ENCODE measurements at regions not wholly inside any gene's neighbourhood (a gene's known extent, or its start where the extent isn't known, plus 50 kb on each side); places are given as distances from the start of the nearest gene placed in this dataset.

DNA sequence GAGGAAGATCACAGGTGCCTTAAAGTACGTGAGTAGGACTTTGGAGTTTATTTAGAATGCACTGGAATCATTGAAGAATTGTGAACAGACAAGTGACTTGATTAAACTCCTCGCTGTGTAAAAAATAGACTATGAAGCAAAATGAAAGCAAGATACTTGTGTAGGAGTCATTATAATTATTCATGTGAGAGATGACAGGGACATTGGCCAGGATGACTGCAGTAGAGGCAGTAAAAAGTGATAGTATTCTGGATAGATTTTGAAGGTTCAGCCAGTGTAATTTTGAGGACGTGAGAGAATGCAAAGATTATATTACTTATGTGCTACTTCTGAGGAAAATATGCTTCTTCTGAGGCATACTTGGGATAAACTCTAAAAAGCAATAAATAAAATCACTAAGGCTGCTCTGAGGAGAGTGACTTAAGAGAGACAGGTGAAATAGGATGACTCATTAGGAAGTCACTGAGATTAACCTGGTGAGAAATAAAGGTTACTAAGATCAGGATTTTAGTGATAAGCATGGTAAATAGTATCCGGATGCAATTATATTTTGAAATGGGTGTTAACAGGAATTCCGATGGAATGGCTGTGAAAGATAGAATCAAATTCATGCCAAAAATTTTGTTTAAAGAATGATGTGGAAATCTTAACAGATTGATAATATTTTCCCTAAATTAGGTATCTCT, 202.0 kb downstream of the CENPW start:
- H3K36me3 Mint-ChIP-seq: no peaks in the 10 kb centered on the region; the same call in 1 of the 2 replicates
- ATAC-seq (no peak), DNase-seq (ENCODE audit: low spot score) (no peak)
- no peak for TF ChIP-seq ZNF263 (CRISPR knock-in tag; IDR thresholded peaks at IDR 0.05; ENCODE audit: low read depth)
- TF ChIP-seq ZNF121 (CRISPR knock-in tag; IDR thresholded peaks at IDR 0.05): no peak
- TF ChIP-seq, protein P1, sequence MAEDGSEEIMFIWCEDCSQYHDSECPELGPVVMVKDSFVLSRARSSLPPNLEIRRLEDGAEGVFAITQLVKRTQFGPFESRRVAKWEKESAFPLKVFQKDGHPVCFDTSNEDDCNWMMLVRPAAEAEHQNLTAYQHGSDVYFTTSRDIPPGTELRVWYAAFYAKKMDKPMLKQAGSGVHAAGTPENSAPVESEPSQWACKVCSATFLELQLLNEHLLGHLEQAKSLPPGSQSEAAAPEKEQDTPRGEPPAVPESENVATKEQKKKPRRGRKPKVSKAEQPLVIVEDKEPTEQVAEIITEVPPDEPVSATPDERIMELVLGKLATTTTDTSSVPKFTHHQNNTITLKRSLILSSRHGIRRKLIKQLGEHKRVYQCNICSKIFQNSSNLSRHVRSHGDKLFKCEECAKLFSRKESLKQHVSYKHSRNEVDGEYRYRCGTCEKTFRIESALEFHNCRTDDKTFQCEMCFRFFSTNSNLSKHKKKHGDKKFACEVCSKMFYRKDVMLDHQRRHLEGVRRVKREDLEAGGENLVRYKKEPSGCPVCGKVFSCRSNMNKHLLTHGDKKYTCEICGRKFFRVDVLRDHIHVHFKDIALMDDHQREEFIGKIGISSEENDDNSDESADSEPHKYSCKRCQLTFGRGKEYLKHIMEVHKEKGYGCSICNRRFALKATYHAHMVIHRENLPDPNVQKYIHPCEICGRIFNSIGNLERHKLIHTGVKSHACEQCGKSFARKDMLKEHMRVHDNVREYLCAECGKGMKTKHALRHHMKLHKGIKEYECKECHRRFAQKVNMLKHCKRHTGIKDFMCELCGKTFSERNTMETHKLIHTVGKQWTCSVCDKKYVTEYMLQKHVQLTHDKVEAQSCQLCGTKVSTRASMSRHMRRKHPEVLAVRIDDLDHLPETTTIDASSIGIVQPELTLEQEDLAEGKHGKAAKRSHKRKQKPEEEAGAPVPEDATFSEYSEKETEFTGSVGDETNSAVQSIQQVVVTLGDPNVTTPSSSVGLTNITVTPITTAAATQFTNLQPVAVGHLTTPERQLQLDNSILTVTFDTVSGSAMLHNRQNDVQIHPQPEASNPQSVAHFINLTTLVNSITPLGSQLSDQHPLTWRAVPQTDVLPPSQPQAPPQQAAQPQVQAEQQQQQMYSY (CRISPR knock-in tag; IDR thresholded peaks at IDR 0.05): no peak
- TF ChIP-seq, protein P2, sequence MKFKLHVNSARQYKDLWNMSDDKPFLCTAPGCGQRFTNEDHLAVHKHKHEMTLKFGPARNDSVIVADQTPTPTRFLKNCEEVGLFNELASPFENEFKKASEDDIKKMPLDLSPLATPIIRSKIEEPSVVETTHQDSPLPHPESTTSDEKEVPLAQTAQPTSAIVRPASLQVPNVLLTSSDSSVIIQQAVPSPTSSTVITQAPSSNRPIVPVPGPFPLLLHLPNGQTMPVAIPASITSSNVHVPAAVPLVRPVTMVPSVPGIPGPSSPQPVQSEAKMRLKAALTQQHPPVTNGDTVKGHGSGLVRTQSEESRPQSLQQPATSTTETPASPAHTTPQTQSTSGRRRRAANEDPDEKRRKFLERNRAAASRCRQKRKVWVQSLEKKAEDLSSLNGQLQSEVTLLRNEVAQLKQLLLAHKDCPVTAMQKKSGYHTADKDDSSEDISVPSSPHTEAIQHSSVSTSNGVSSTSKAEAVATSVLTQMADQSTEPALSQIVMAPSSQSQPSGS (CRISPR knock-in tag; IDR thresholded peaks at IDR 0.05; ENCODE audit: borderline replicate concordance, low read depth): no peak
- no peak for TF ChIP-seq ESRRA (CRISPR knock-in tag; IDR thresholded peaks at IDR 0.05; ENCODE audit: borderline replicate concordance)
- TF ChIP-seq NFYB (CRISPR knock-in tag; conservative IDR thresholded peaks at IDR 0.05; ENCODE audit: low read depth): no peak
- no peak for TF ChIP-seq GABPB1 (CRISPR knock-in tag; IDR thresholded peaks at IDR 0.05)
- TF ChIP-seq, protein P3, sequence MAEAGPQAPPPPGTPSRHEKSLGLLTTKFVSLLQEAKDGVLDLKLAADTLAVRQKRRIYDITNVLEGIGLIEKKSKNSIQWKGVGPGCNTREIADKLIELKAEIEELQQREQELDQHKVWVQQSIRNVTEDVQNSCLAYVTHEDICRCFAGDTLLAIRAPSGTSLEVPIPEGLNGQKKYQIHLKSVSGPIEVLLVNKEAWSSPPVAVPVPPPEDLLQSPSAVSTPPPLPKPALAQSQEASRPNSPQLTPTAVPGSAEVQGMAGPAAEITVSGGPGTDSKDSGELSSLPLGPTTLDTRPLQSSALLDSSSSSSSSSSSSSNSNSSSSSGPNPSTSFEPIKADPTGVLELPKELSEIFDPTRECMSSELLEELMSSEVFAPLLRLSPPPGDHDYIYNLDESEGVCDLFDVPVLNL (CRISPR knock-in tag; IDR thresholded peaks at IDR 0.05; ENCODE audit: borderline replicate concordance, low read depth): no peak
- TF ChIP-seq, protein P4, sequence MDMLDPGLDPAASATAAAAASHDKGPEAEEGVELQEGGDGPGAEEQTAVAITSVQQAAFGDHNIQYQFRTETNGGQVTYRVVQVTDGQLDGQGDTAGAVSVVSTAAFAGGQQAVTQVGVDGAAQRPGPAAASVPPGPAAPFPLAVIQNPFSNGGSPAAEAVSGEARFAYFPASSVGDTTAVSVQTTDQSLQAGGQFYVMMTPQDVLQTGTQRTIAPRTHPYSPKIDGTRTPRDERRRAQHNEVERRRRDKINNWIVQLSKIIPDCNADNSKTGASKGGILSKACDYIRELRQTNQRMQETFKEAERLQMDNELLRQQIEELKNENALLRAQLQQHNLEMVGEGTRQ (CRISPR knock-in tag; IDR thresholded peaks at IDR 0.05): no peak
- no peak for TF ChIP-seq NR3C1 (CRISPR knock-in tag; conservative IDR thresholded peaks at IDR 0.05; ENCODE audit: low read depth)
- TF ChIP-seq ZNF423 (CRISPR knock-in tag; IDR thresholded peaks at IDR 0.05): no peak
- TF ChIP-seq RORB (CRISPR knock-in tag; IDR thresholded peaks at IDR 0.05): no peak
- no peak for TF ChIP-seq SOX15 (CRISPR knock-in tag; IDR thresholded peaks at IDR 0.05)
- no peak for TF ChIP-seq ATF1 (CRISPR knock-in tag; IDR thresholded peaks at IDR 0.05)
- no peak for TF ChIP-seq NR2C2 (CRISPR knock-in tag; IDR thresholded peaks at IDR 0.05)
- TF ChIP-seq CBFB (CRISPR knock-in tag; IDR thresholded peaks at IDR 0.05; ENCODE audit: low read depth): no peak
- no peak for TF ChIP-seq HMGA2 (CRISPR knock-in tag; IDR thresholded peaks at IDR 0.05)
- TF ChIP-seq CREB1 (CRISPR knock-in tag; IDR thresholded peaks at IDR 0.05): no peak
- no peak for TF ChIP-seq JUN (CRISPR knock-in tag; IDR thresholded peaks at IDR 0.05)
- TF ChIP-seq TEAD1 (CRISPR knock-in tag; IDR thresholded peaks at IDR 0.05): no peak
- POLR2A ChIA-PET: no interaction called here
- H3K4me1 Mint-ChIP-seq: peaks cover 9% of the 10 kb centered on the region
- H3K27me3 Mint-ChIP-seq (ENCODE audit: low read depth): no peaks in the 10 kb centered on the region
- CTCF ChIA-PET: no interaction called here
- H3K9me3 Mint-ChIP-seq: peaks cover 7% of the 10 kb centered on the region
- no peak overlapping the region for H3K27ac Mint-ChIP-seq
- H3K4me3 Mint-ChIP-seq: no peak overlapping the region

Measured in WTC11 (cell line).